NCI-H2196 (cell line): ENCODE measurements at regions not wholly inside any gene's neighbourhood (a gene's known extent, or its start where the extent isn't known, plus 50 kb on each side); places are given as distances from the start of the nearest gene placed in this dataset.

Experiments
- DNase-seq: peaks from one replicate; lab custom pipeline; 2025; ENCODE audit not compliant: unreplicated experiment; lab: John Stamatoyannopoulos, UW

DNA sequence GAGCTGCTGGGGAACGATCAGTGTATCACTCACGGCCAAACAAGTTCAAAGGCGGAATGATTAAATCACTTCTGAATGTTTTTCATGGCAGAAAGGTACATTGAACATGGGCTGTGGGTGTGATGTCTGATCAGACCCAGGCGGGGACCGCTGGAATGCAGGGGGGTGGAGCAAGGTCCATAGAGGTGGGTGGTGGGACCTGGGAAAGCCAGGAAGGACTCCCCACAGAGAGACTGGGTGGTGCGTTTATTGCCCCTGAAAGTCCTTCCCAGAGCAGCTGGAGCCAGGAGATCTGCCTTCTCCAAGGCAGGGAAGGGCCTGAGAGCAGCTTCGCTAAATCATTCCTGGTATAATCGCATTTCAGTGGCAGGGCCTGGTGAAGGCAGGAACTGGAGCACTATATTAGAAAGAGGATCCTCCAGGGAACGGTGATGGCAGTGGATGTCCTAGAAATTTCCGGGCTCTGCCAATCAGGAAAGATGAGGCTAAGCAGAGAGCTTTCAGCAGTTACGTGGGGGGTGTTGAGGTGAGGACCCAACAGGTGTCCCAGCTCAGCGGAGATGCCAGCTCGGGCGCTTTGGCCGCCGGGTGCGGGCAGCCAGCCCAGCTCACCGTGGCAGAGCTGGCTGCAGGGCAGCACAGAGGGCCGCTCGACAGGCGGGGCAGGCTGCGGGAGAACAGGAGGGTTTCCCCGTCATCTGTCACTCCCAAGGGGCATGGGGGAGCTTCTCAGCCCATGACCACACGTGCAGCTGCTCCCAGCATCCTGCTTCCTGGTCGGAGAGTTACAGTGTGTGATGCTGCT is 271.7 kb downstream of the CTTN start:
- DNase-seq: no peak

DNA sequence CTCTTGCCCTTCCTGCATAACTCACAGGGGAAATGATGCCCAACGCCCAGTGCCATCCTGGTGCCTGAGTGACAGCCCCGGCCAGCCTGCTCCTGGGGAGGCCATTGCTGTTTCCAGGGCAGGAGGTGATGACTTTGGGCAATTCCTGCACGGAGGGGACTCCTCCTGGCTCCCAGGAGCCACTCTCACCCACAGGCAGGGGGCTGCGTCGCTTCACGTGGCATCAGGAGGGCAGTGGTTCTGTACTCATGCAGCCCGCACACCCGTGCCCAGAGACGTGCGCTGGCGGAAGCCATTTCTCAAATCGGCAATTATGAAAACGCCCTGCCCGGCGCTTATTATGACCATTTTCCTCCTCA is 272.3 kb downstream of the CTTN start:
- DNase-seq: no peak

DNA sequence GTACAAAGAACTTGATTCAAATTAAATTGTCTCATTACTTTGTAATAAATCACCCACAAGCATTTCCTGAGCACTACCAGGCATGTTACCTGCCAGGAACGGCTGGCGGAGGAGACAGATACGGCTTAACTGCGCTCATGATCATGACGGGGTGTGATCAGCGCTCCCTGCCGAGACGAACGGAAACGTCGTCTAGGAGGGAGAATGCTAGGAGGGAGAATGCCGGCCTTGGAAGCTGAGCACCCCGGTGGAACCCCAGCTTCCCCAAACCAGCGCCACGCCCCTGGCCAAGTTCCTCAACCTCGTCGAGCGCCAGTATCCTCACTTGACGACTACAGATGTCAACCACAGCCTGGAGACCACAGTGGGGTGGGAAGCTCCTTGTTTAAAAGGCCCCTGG is 272.8 kb downstream of the CTTN start:
- DNase-seq: no peak

DNA sequence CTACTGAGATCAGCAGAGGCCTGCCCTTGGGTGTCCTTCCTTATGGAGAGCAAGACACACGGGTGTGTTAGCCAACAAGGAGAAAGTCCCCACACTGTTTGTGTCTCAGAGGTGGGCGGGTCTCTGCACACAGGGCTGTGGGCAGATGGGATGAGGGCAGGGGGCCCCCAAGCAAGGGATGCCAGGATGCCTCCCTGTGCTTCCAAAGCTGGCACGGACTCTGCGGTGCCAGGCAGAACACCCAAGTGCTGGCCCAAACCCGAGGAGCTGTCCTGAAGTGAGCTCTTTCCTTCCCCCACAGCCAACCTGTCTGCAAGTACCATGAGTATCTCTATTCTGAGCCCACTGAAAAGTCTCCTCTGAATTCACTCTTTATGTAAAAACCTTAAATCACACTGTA is 273.3 kb downstream of the CTTN start:
- DNase-seq: no peak

DNA sequence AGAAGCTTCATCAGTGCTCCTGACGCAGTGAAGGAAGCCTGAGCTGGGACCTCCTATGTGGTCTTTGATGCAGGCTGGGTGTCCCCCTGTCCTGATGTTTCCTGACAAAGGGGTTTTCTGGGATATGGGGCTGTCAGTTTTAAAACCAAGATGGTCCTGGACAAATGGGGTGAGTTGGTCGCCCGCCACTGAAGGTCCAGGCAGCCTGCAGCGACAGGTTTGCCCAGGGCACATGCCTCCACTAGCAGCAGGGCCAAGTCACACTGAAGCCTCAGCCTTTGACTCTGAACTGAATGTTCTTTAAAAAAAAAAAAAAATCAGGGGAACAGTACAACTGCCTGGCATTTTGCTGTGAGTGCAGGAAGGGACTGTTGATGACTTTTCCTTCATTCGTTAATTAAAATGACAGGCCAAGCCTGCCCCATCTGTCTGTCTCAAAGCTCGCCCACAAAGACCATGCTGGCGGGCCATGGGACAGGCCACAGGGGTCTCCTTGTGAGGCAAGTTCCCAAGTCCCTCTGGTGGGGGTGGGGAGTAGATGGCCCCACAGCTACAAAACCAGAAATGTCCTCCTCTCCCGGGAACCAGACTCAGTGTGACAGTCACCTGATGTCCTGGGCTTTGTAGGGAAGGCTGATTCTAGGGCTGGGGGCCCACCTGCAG is 274.8 kb downstream of the CTTN start:
- no peak for DNase-seq

DNA sequence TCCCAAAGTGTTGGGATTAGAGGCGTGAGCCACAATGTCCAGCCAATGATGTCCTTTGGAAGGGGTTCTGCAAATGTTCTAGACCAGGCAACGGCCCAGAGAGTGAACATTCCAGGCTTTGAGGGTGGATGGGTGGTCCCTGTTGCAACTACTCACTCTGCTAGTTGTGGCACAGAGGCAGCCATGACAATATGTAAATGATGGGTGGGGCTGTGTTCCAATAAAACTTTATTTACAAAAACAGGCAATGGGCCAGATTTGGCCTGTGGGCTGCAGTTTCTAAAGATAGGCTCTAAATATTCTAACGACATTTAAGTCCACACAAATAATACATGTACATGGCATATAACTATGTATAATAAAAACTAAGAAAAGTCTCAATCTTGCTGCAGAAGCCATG is 276.3 kb downstream of the CTTN start:
- DNase-seq: no peak

DNA sequence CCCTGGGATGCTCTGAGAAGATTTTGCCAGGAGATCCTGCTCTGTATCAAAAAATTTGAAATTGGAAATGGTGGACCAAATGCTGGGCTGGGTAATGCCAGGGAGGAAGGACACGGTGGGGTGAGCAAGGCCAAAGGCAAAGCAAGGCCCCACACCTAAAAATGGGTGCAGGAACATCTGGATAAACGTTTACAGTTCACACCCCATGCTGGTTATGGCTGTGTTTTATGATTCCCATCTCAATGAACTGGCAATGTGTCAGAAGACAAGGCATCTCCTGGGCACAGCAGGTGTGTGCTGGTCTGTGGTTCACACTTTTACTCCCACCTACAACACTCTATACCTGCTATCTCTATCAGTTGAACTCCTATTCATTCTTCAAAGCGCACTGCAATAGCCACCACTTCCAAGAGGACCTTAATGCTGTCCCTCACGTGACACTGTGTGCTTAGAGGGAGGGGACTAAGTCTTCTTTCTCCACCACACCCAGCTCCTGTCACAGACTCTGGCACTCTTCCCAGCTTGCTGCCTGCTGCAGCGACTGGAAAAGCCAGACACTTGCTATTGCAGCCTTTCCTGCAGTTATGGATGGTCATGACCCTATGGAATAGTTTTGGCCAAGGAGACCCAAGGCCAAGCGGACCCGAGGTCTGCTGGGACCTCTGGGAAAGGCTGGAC is 277.5 kb downstream of the CTTN start:
- DNase-seq: peak; percentile 44

DNA sequence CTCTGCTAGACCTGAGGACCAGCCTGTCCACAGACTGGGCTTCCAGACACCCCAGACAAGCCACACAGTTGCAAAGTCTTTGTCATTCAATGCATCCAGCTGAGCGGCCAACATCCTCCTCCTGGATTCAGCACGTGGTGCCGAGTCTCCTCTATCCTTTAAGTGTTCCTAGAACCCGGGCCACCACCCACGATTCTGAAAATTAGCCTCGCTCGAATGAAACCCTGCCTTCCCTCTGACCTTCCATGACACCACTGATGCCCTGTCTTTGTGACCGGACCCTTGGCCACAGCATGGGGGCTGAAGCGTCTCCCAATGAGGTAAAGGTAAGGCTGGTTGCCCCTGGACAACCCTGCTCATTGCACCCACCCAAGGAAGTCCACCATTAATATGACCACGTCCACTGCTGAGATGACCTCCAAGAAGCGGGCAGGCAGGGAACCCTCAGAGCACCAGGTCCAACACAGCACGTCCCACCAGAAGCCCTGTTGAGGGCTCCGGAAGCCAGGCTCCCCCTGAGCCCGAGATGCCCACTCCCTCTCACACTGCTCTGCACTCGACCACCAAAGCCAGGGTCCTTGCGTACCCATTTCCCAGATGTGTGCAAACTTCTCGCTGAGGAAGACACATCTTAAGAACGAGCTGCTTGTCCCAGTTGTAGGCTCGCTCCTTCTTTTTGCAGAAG is 279.0 kb downstream of the CTTN start:
- no peak for DNase-seq

DNA sequence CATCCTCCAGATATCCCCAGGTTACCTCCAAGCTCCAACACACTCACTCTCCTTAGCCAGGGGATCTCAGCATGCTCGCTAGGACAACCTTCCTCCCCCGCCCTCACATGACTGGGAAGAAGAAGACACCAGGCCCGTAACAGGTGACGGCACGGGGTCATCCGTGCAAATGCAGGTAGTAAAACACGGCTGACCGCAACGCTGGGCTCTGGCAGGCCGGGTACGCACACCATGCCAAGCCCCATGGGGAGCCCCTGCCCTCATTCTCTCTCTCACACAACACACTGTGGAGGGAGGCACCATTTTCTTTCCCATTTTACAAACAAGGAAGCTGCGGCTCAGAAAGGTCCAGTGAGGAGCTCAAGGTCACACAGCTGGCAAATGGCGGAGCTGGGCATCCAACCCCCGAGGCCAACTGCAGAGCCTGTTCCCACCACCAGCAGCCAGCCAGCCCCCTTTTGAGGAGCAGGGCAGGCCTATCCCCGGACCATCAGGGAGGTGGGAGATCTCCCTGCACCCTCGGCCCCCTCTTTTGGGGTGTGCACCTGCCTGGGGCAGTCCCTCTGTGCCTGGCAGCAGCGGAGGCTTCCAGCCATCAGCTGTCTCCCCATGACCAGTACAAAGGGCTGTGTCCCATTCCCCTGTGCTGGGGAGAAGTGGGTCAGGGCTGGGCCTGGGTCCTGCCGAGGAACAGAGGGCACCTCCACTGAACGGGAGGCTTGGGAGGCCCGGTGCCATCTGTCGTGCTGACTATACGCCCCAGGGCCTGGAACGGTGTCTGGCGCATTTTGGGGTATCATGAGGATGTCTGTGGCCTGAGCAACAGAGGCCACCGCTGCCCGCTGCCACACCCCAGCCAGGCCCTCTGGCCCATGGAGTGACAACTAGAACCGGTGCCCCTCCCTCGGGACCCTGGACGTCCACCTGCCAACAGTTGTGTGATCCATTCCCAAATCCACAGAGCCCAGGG is 280.9 kb downstream of the CTTN start:
- no peak for DNase-seq

DNA sequence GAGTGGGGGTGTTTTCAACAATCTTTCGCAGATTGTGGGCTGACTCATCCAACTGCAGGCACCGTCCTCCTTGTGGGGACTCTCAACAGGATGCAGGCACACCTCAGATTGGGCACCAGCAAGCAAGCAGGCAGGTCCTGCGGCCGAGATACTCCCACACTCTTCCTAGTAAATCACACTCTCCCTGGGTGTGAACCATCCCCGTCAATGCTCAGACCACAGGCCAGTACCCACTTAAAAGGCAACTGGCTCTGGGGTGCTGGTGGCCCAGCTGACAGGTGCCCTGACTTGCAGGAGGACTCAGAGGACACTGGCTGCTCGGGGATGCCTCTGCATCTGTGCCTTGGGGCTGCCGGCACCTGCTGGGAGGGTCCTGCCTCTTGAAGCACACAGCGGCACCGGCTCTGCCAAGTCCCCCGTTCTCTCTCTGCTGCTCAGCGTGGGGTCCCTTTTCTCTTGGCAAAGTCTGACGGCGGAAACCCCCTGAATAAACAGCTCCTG is 282.5 kb downstream of the CTTN start:
- DNase-seq: no peak

DNA sequence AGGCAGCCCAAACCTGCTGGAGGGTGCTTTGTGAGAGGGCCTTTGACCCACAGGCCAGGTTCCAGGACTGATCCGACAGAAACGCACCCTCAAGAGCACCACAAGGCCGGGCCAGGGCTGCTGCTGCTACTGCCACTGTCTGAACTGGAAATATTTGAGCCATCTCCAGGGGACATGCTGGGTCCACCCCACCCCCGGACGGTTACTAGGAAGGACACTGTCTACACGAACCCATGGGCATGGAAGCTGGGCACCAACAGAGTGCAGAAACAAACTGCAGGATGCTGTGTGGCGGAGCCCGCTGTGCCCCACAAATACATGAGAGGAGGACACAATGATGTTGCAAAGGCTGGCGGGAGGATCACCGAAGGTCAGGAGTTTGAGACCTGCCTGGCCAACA is 283.7 kb downstream of the CTTN start:
- no peak for DNase-seq

DNA sequence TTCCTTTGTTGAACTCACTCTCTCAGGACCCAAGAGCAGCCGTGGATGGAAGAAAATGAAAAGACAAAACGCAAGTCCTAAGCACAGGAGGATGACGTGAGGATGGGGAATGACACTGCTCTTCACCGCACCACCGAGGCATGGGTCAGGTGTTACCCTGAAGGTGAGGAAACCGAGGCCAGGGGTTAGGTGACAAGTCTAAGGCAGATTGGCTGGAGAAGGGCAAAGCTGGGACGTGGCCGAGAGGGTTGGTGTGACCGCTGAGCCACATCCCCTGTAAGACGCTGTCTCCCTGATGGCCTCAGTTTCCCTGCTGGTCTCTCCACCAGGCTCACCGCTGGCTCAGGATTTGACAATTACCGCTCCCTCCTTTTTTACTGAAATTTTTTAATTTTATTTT is 284.4 kb downstream of the CTTN start:
- DNase-seq: no peak

DNA sequence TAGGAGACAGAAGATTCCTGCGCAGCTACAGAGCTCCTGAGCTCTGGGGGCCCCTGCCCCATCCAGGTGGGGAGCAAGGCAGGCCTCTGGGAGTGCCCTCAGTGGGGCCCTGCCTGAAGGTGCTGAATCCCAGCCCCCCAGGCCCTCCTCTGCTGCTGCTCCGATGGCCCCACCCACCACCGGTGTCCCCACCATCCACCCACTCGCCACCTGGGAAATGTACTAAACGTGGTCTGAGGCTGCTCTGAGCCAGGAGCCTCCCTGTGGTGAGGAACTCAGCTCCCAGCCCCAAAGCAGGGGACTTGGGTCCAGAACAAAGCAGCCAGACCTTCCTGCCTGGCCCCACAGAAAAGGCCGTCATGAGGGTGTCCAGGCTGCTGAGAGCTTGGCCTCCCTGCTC is 289.4 kb downstream of the CTTN start:
- DNase-seq: no peak

DNA sequence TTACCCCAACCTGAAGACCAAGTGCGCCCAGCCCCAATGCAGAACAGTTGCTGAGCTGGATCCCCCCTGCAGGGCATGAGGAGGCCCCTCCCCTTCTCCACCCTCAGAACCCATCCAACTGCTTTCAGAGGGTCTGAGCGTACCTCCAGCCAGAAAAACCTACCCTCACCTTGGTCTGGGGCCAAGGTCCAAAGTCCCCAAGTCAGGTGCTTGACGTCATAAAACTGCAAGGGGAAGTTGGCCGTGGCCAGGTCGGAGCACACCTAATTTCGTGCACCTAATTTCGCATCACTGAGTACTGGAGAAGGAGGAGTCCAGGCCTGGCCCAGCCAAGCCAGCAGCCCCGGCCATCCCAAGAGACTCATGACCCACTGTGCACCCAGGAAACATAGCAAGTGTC is 289.8 kb downstream of the CTTN start:
- DNase-seq: no peak

DNA sequence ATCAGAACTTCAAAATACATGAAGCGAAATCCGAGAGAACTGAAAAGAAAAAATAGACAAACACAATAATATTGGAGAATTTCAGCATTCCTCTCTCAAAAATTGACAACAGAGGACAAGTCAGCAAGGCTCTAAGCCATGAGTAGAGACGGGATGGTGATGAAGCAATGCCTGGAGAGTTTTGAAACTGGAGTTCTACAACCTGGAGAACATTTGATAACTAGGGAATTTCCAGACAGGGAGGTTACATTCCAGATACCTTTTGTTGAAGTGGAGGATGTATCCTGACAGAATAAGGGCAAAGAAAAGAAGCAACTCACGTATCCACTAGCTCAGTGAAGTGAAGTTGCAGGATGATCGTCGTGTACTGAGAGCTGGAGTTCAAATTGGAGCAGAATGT is 291.4 kb downstream of the CTTN start:
- no peak for DNase-seq

DNA sequence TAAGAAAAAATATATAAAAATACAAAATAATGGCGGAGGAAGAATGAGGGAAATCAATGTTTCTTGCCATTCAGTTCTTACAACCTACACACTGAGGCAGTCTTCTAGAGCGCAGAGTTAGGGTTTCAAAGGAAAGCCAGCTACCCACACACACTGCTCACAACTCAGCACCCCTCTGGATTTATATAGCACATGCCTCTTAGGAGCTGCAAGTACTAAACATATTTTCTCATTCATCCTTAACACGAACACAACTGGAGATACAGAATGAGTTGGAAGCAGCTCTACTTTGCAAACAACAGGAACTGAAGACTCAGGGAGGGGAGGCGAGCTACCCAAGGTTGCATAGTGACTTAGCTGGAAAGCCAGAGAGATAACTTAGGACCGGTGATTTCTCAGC is 293.8 kb downstream of the CTTN start:
- no peak for DNase-seq

DNA sequence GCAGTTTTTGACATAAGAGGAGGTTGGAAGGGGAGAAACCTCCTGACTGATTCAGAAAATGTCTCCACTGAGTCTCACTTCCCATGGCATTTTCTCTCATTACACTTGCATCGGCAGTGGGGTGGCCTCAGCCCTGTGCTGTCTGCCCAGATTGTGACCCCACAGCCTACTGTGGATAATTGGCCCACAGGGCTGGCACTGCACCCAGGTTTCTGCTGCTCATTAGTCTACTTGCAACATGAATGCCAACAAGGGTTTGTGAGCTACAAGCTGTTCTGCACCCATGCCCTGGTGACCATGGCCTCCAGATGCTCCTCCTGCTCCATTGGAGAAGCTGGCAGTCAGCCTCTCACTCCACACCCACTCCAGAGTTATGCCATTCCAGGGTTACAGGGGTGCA is 296.0 kb downstream of the CTTN start:
- no peak for DNase-seq

DNA sequence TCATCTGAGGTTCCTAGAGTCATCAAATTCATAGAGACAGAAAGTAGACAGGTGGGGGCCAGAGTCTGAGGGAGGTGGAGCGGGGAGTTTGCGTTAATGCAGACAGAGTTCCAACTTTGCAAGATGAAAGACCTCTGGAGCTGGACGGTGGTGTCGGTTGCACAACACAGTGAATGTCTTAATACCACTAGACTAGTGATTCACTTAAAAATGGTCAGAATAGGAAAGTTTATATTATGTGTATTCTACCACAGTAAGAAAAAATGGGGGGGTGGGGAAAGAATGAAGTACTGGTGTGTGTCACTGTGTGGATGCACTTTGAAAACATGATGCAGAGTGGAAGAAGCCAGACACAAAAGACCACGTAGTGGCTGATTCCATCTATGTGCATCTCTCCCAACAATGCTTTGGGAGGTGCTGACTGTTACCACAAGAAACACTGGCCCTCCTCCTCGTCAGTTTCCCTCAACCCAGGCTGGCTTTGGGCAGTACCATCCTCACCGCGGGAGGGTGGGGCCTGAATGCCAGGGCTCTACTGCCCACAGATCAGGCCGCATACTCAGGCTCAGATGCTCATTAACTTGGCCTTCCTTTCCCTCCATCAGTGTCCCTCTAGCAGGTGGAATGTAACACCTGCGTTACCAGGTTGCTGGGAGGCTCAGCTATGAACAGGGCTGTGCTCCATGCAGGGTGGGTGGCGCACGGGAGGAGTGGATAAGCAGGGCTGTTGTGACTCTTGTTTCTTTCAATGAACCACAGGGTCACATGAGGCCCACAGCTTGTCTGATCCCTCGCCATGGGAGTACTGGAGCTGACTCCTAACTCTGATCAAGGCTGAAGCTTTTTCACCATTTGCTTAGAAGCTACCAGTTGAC is 297.0 kb downstream of the CTTN start:
- DNase-seq: no peak

DNA sequence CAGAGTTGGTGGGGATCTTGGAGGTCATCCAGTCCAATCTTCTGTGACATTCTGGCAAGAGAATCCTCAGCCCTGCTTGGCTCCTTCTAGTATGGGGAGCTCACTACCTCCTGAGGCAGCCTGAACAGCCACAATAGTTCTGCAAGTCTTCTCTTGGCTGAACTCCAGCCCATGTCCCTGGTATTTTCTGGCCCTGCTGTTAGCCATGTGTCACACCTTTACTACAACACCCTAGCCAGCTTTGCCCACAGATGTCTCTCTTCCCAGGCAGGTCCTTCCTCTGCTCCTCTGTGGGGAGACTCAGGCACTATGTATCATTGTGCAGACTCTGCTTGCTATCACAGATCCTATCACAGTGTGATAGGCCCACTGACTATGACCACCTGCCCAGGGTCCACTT is 297.7 kb downstream of the CTTN start:
- DNase-seq: no peak

DNA sequence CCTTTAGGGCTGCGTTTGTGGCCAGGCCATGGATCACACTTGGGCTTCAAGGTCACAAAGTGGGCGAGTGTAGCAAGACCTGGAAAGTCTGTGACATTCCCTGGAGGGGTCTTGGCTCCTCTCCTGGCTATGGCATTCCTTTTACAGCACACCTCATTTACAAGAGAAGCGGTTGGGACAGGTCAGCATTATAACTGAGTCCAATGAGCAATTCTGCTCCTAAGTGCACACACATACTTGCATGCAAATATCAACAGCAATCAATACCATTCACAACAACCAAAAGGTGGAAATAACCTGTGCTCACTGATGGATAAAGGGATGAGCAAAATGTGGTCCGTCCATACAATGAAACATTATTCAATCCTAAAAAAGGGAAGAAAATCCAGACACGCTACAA is 298.2 kb downstream of the CTTN start:
- DNase-seq: no peak
